HG03378 (cell line): ENCODE measurements at regions not wholly inside any gene's neighbourhood (a gene's known extent, or its start where the extent isn't known, plus 50 kb on each side); places are given as distances from the start of the nearest gene placed in this dataset.
"Not testable (repeated sequence)": the region's sequence is repeated elsewhere in the genome, so short reads cannot be mapped to it uniquely, and the experiment has no call there.

Source experiments
- ATAC-seq: cut with Tn5 transposase; IDR thresholded peaks from one replicate; pipeline ENCODE4 v1.9.1; 2021; ENCODE audit warnings: mild to moderate bottlenecking, moderate library complexity; ENCODE audit not compliant: unreplicated experiment

- ATAC-seq: no peak
Observed at GRCh38 chr3:22373182-22373581, 622.2 kb upstream of the ZNF385D start.

- no peak for ATAC-seq
Observed at GRCh38 chr3:22373827-22374226, 622.8 kb upstream of the ZNF385D start.

- ATAC-seq: no peak
Observed at GRCh38 chr3:22377421-22377820, 626.4 kb upstream of the ZNF385D start.

GRCh38 chr3:22378869-22379268 lies 627.9 kb upstream of the ZNF385D start:
- ATAC-seq: no peak

GRCh38 chr3:22380253-22380652 lies 629.2 kb upstream of the ZNF385D start:
- ATAC-seq: no peak

- not testable (repeated sequence) for ATAC-seq
Observed at GRCh38 chr3:22381564-22381963, 630.6 kb upstream of the ZNF385D start.

GRCh38 chr3:22383285-22383684 lies 632.3 kb upstream of the ZNF385D start:
- ATAC-seq: no peak

- no peak for ATAC-seq
Observed at GRCh38 chr3:22386107-22386506, 635.1 kb upstream of the ZNF385D start.

- ATAC-seq: no peak
Observed at GRCh38 chr3:22392286-22392685, 641.3 kb upstream of the ZNF385D start.

- no peak for ATAC-seq
Observed at GRCh38 chr3:22392859-22393258, 641.8 kb upstream of the ZNF385D start.

- ATAC-seq: no peak
Observed at GRCh38 chr3:22399566-22399965, 648.6 kb upstream of the ZNF385D start.

GRCh38 chr3:22401499-22401898 lies 650.5 kb upstream of the ZNF385D start:
- no peak for ATAC-seq

GRCh38 chr3:22414239-22414638 lies 663.2 kb upstream of the ZNF385D start:
- no peak for ATAC-seq

GRCh38 chr3:22416838-22417446 lies 665.9 kb upstream of the ZNF385D start:
- ATAC-seq: not testable (repeated sequence)

GRCh38 chr3:22419261-22419660 lies 668.3 kb upstream of the ZNF385D start:
- ATAC-seq: no peak

GRCh38 chr3:22421589-22421988 lies 670.6 kb upstream of the ZNF385D start:
- no peak for ATAC-seq

- no peak for ATAC-seq
Observed at GRCh38 chr3:22431334-22431733, 680.3 kb upstream of the ZNF385D start.

GRCh38 chr3:22439626-22440025 lies 688.6 kb upstream of the ZNF385D start:
- ATAC-seq: no peak

- no peak for ATAC-seq
Observed at GRCh38 chr3:22441711-22442110, 690.7 kb upstream of the ZNF385D start.

GRCh38 chr3:22443571-22444233 lies 692.7 kb upstream of the ZNF385D start:
- no peak for ATAC-seq

- ATAC-seq: not testable (repeated sequence)
Observed at GRCh38 chr3:22445336-22445735, 694.3 kb upstream of the ZNF385D start.

- ATAC-seq: no peak
Observed at GRCh38 chr3:22450786-22451400, 699.9 kb upstream of the ZNF385D start.
